ENCODE measurements at regions not wholly inside any gene's neighbourhood (a gene's known extent, or its start where the extent isn't known, plus 50 kb on each side); places are given as distances from the start of the nearest gene placed in this dataset.

GRCh38 chr22:47547881-47548650 lies 785.6 kb downstream of the TBC1D22A start:
- H3K27me3 ChIP-seq (ENCODE audit: control insufficient read depth in 1 of 2, insufficient read depth in 2 of 2, low read length in 2 of 2) = no peaks in the 10 kb centered on the region
- no peaks in the 10 kb centered on the region for H3K9me3 ChIP-seq (ENCODE audit: low read length)
- no peak overlapping the region for H3K4me3 ChIP-seq (ENCODE audit: low read depth in 1 of 2, low read length in 2 of 2)
- no peaks in the 10 kb centered on the region for H3K4me1 ChIP-seq (ENCODE audit: insufficient read depth, low read length)
- no peaks in the 10 kb centered on the region for H3K36me3 ChIP-seq (ENCODE audit: insufficient read depth, low read length)
- no peak overlapping the region for H3K27ac ChIP-seq (ENCODE audit: low read depth, low read length)
- H3K9ac ChIP-seq (ENCODE audit: low read length) = no peak overlapping the region

GRCh38 chr22:47547239-47547661 lies 784.8 kb downstream of the TBC1D22A start:
- H3K27ac ChIP-seq (ENCODE audit: low read depth, low read length) = no peak overlapping the region
- no peak overlapping the region for H3K9ac ChIP-seq (ENCODE audit: low read length)
- no peaks in the 10 kb centered on the region for H3K27me3 ChIP-seq (ENCODE audit: control insufficient read depth in 1 of 2, insufficient read depth in 2 of 2, low read length in 2 of 2)
- H3K36me3 ChIP-seq (ENCODE audit: insufficient read depth, low read length) = no peaks in the 10 kb centered on the region
- H3K4me3 ChIP-seq (ENCODE audit: low read depth in 1 of 2, low read length in 2 of 2) = no peak overlapping the region
- no peaks in the 10 kb centered on the region for H3K4me1 ChIP-seq (ENCODE audit: insufficient read depth, low read length)
- H3K9me3 ChIP-seq (ENCODE audit: low read length) = no peaks in the 10 kb centered on the region

- Histone ChIP-seq H3K36me3 (ENCODE audit: insufficient read depth, low read length) (no peaks in the 10 kb centered on the region), H3K27me3 (ENCODE audit: control insufficient read depth in 1 of 2, insufficient read depth in 2 of 2, low read length in 2 of 2) (no peaks in the 10 kb centered on the region), H3K9me3 (ENCODE audit: low read length) (no peaks in the 10 kb centered on the region), H3K4me1 (ENCODE audit: insufficient read depth, low read length) (no peaks in the 10 kb centered on the region), H3K9ac (ENCODE audit: low read length) (no peak overlapping the region), H3K27ac (ENCODE audit: low read depth, low read length) (no peak overlapping the region), H3K4me3 (ENCODE audit: low read depth in 1 of 2, low read length in 2 of 2) (no peak overlapping the region)
Observed at GRCh38 chr22:47544696-47545095, 782.2 kb downstream of the TBC1D22A start.

GRCh38 chr22:47543447-47543846 lies 781.0 kb downstream of the TBC1D22A start:
- H3K4me3 ChIP-seq (ENCODE audit: low read depth in 1 of 2, low read length in 2 of 2) = no peak overlapping the region
- H3K9me3 ChIP-seq (ENCODE audit: low read length) = no peaks in the 10 kb centered on the region
- no peak overlapping the region for H3K27ac ChIP-seq (ENCODE audit: low read depth, low read length)
- no peaks in the 10 kb centered on the region for H3K36me3 ChIP-seq (ENCODE audit: insufficient read depth, low read length)
- H3K27me3 ChIP-seq (ENCODE audit: control insufficient read depth in 1 of 2, insufficient read depth in 2 of 2, low read length in 2 of 2) = no peaks in the 10 kb centered on the region
- H3K4me1 ChIP-seq (ENCODE audit: insufficient read depth, low read length) = no peaks in the 10 kb centered on the region
- no peak overlapping the region for H3K9ac ChIP-seq (ENCODE audit: low read length)

GRCh38 chr22:47540011-47540410 lies 777.6 kb downstream of the TBC1D22A start:
- Histone ChIP-seq H3K27me3 (ENCODE audit: control insufficient read depth in 1 of 2, insufficient read depth in 2 of 2, low read length in 2 of 2) (no peaks in the 10 kb centered on the region), H3K36me3 (ENCODE audit: insufficient read depth, low read length) (no peaks in the 10 kb centered on the region), H3K27ac (ENCODE audit: low read depth, low read length) (no peak overlapping the region), H3K9ac (ENCODE audit: low read length) (no peak overlapping the region), H3K9me3 (ENCODE audit: low read length) (no peaks in the 10 kb centered on the region), H3K4me3 (ENCODE audit: low read depth in 1 of 2, low read length in 2 of 2) (no peak overlapping the region), H3K4me1 (ENCODE audit: insufficient read depth, low read length) (peaks cover 4% of the 10 kb centered on the region)

GRCh38 chr22:47539374-47539773 lies 776.9 kb downstream of the TBC1D22A start:
- peaks cover 10% of the 10 kb centered on the region for H3K4me1 ChIP-seq (ENCODE audit: insufficient read depth, low read length)
- H3K9me3 ChIP-seq (ENCODE audit: low read length) = no peaks in the 10 kb centered on the region
- H3K27ac ChIP-seq (ENCODE audit: low read depth, low read length) = no peak overlapping the region
- H3K27me3 ChIP-seq (ENCODE audit: control insufficient read depth in 1 of 2, insufficient read depth in 2 of 2, low read length in 2 of 2) = no peaks in the 10 kb centered on the region
- no peak overlapping the region for H3K4me3 ChIP-seq (ENCODE audit: low read depth in 1 of 2, low read length in 2 of 2)
- no peaks in the 10 kb centered on the region for H3K36me3 ChIP-seq (ENCODE audit: insufficient read depth, low read length)
- H3K9ac ChIP-seq (ENCODE audit: low read length) = no peak overlapping the region

GRCh38 chr22:47535681-47536080 lies 773.2 kb downstream of the TBC1D22A start:
- Histone ChIP-seq H3K9ac (ENCODE audit: low read length) (no peak overlapping the region), H3K36me3 (ENCODE audit: insufficient read depth, low read length) (no peaks in the 10 kb centered on the region), H3K4me1 (ENCODE audit: insufficient read depth, low read length) (peaks cover 16% of the 10 kb centered on the region), H3K9me3 (ENCODE audit: low read length) (no peaks in the 10 kb centered on the region), H3K27ac (ENCODE audit: low read depth, low read length) (no peak overlapping the region), H3K4me3 (ENCODE audit: low read depth in 1 of 2, low read length in 2 of 2) (no peak overlapping the region), H3K27me3 (ENCODE audit: control insufficient read depth in 1 of 2, insufficient read depth in 2 of 2, low read length in 2 of 2) (no peaks in the 10 kb centered on the region)

GRCh38 chr22:47534804-47535410 lies 772.5 kb downstream of the TBC1D22A start:
- Histone ChIP-seq H3K27me3 (ENCODE audit: control insufficient read depth in 1 of 2, insufficient read depth in 2 of 2, low read length in 2 of 2) (no peaks in the 10 kb centered on the region), H3K9ac (ENCODE audit: low read length) (no peak overlapping the region), H3K9me3 (ENCODE audit: low read length) (no peaks in the 10 kb centered on the region), H3K36me3 (ENCODE audit: insufficient read depth, low read length) (no peaks in the 10 kb centered on the region), H3K27ac (ENCODE audit: low read depth, low read length) (no peak overlapping the region), H3K4me1 (ENCODE audit: insufficient read depth, low read length) (peaks cover 16% of the 10 kb centered on the region), H3K4me3 (ENCODE audit: low read depth in 1 of 2, low read length in 2 of 2) (no peak overlapping the region)

GRCh38 chr22:47533961-47534803 lies 771.7 kb downstream of the TBC1D22A start:
- peaks cover 16% of the 10 kb centered on the region for H3K4me1 ChIP-seq (ENCODE audit: insufficient read depth, low read length)
- no peak overlapping the region for H3K4me3 ChIP-seq (ENCODE audit: low read depth in 1 of 2, low read length in 2 of 2)
- no peaks in the 10 kb centered on the region for H3K9me3 ChIP-seq (ENCODE audit: low read length)
- H3K27ac ChIP-seq (ENCODE audit: low read depth, low read length) = no peak overlapping the region
- no peaks in the 10 kb centered on the region for H3K36me3 ChIP-seq (ENCODE audit: insufficient read depth, low read length)
- no peaks in the 10 kb centered on the region for H3K27me3 ChIP-seq (ENCODE audit: control insufficient read depth in 1 of 2, insufficient read depth in 2 of 2, low read length in 2 of 2)
- H3K9ac ChIP-seq (ENCODE audit: low read length) = no peak overlapping the region

GRCh38 chr22:47517062-47517461 lies 754.6 kb downstream of the TBC1D22A start:
- no peaks in the 10 kb centered on the region for H3K36me3 ChIP-seq (ENCODE audit: insufficient read depth, low read length)
- no peaks in the 10 kb centered on the region for H3K4me1 ChIP-seq (ENCODE audit: insufficient read depth, low read length)
- no peaks in the 10 kb centered on the region for H3K9me3 ChIP-seq (ENCODE audit: low read length)
- H3K27me3 ChIP-seq (ENCODE audit: control insufficient read depth in 1 of 2, insufficient read depth in 2 of 2, low read length in 2 of 2) = no peaks in the 10 kb centered on the region
- no peak overlapping the region for H3K9ac ChIP-seq (ENCODE audit: low read length)
- no peak overlapping the region for H3K4me3 ChIP-seq (ENCODE audit: low read depth in 1 of 2, low read length in 2 of 2)
- no peak overlapping the region for H3K27ac ChIP-seq (ENCODE audit: low read depth, low read length)

GRCh38 chr22:47515384-47516125 lies 753.1 kb downstream of the TBC1D22A start:
- H3K36me3 ChIP-seq (ENCODE audit: insufficient read depth, low read length) = no peaks in the 10 kb centered on the region
- no peak overlapping the region for H3K4me3 ChIP-seq (ENCODE audit: low read depth in 1 of 2, low read length in 2 of 2)
- no peaks in the 10 kb centered on the region for H3K9me3 ChIP-seq (ENCODE audit: low read length)
- H3K27me3 ChIP-seq (ENCODE audit: control insufficient read depth in 1 of 2, insufficient read depth in 2 of 2, low read length in 2 of 2) = no peaks in the 10 kb centered on the region
- H3K4me1 ChIP-seq (ENCODE audit: insufficient read depth, low read length) = no peaks in the 10 kb centered on the region
- no peak overlapping the region for H3K27ac ChIP-seq (ENCODE audit: low read depth, low read length)
- H3K9ac ChIP-seq (ENCODE audit: low read length) = no peak overlapping the region
